ENCODE measurements at regions not wholly inside any gene's neighbourhood (a gene's known extent, or its start where the extent isn't known, plus 50 kb on each side); places are given as distances from the start of the nearest gene placed in this dataset.

DNA sequence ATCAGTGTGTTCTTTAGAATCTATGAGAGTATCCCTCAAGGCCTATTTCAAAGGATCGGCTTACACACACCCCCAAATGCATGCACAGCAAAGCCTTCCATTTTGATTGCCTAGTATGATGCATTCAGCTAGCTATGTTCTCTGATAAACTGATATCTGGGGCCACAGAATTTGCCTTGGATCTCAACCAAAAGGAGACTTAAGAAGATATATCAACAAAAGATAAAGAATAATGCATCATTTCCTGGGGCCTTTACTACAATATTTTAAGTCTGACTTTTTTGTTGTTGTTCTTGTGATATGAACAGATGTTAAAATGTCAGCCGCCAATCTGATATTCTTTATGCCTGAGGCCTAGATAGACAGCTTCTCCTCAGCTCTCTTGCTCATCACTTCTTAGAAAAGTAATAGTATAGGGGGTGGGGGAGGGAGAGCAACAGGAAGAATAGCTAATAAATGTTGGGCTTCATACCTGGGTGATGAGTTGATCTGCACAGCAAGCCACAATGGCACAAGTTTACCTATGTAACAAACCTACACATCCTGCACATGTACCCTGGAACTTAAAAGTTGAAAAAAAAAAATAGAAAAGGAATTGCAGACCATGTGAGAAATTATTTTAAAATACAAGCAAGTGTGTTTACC is 792.9 kb upstream of the GHITM start:
- no peak overlapping the region for H3K4me3 Mint-ChIP-seq (ENCODE audit: unreplicated experiment)
- peaks cover 9% of the 10 kb centered on the region for H3K4me1 Mint-ChIP-seq (ENCODE audit: low read depth)
- no peak for DNase-seq (ENCODE audit: low spot score)
- H3K27ac Mint-ChIP-seq (ENCODE audit: unreplicated experiment) = no peak overlapping the region
- peaks cover 10% of the 10 kb centered on the region for H3K9me3 Mint-ChIP-seq (ENCODE audit: low read depth)
- TF ChIP-seq CTCF (IDR thresholded peaks at IDR 0.05) = no peak
- H3K36me3 Mint-ChIP-seq (ENCODE audit: low read depth) = peaks cover 2% of the 10 kb centered on the region
- H3K27me3 Mint-ChIP-seq (ENCODE audit: low read depth) = no peaks in the 10 kb centered on the region

GRCh38 chr10:83352588-83352987 is 786.7 kb upstream of the GHITM start:
- H3K4me1 Mint-ChIP-seq (ENCODE audit: low read depth) = no peaks in the 10 kb centered on the region
- peaks cover 4% of the 10 kb centered on the region for H3K36me3 Mint-ChIP-seq (ENCODE audit: low read depth)
- DNase-seq (ENCODE audit: low spot score) = no peak
- no peak overlapping the region for H3K27ac Mint-ChIP-seq (ENCODE audit: unreplicated experiment)
- no peaks in the 10 kb centered on the region for H3K27me3 Mint-ChIP-seq (ENCODE audit: low read depth)
- peaks cover 21% of the 10 kb centered on the region for H3K9me3 Mint-ChIP-seq (ENCODE audit: low read depth)
- no peak for TF ChIP-seq CTCF (IDR thresholded peaks at IDR 0.05)
- no peak overlapping the region for H3K4me3 Mint-ChIP-seq (ENCODE audit: unreplicated experiment)

DNA sequence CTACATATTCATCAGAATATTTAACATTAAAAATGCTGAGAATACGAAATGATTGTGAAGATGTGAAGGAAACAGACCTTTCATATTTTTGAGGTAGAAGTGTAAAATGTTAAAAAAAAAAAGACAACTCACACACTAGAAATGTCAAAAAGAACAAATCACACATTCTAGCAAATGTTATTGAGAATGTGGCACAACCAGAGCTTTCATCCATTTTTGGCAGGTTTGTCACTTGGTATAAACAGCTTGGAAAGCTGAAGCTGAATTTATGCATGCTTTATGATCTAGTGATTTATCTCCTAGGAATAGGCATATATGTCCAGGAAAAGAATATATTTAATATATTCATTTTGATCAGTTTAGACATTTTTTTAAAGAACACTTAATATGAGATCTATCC is 784.9 kb upstream of the GHITM start:
- Mint-ChIP-seq H3K4me3 (ENCODE audit: unreplicated experiment) (no peak overlapping the region), H3K36me3 (ENCODE audit: low read depth) (peaks cover 6% of the 10 kb centered on the region), H3K4me1 (ENCODE audit: low read depth) (no peaks in the 10 kb centered on the region)

GRCh38 chr10:83357004-83357403 is 782.3 kb upstream of the GHITM start:
- Mint-ChIP-seq H3K4me1 (ENCODE audit: low read depth) (no peaks in the 10 kb centered on the region), H3K27me3 (ENCODE audit: low read depth) (no peaks in the 10 kb centered on the region), H3K9me3 (ENCODE audit: low read depth) (peaks cover 28% of the 10 kb centered on the region), H3K4me3 (ENCODE audit: unreplicated experiment) (no peak overlapping the region), H3K36me3 (ENCODE audit: low read depth) (peaks cover 6% of the 10 kb centered on the region), H3K27ac (ENCODE audit: unreplicated experiment) (no peak overlapping the region)
- DNase-seq (ENCODE audit: low spot score) = no peak
- TF ChIP-seq CTCF (IDR thresholded peaks at IDR 0.05) = no peak

More for the DNA sequence above, 784.9 kb upstream of the GHITM start:
- H3K9me3 Mint-ChIP-seq (ENCODE audit: low read depth) = peaks cover 25% of the 10 kb centered on the region
- H3K27me3 Mint-ChIP-seq (ENCODE audit: low read depth) = no peaks in the 10 kb centered on the region
- no peak overlapping the region for H3K27ac Mint-ChIP-seq (ENCODE audit: unreplicated experiment)
- no peak for DNase-seq (ENCODE audit: low spot score)
- TF ChIP-seq CTCF (IDR thresholded peaks at IDR 0.05) = no peak

DNA sequence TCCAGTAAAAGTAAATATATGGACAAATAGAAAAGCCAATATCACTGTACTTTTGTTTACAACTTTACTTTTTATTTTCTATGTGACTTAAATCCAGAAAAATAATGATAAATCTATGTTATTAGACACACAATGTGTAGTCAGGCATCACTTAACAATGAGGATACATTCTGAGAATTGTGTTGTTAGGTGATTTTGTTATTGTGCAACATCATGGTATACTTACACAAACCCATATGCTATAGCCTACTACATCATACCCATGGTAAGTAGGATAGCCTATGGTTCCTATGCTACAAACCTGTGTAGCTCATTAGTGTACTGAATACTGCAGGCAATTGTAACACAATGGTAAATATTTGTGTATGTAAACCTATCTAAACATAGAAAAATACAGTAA is 781.7 kb upstream of the GHITM start:
- H3K4me3 Mint-ChIP-seq (ENCODE audit: unreplicated experiment) = no peak overlapping the region
- H3K27me3 Mint-ChIP-seq (ENCODE audit: low read depth) = no peaks in the 10 kb centered on the region
- peaks cover 30% of the 10 kb centered on the region for H3K9me3 Mint-ChIP-seq (ENCODE audit: low read depth)
- no peak overlapping the region for H3K27ac Mint-ChIP-seq (ENCODE audit: unreplicated experiment)
- TF ChIP-seq CTCF (IDR thresholded peaks at IDR 0.05) = no peak
- peaks cover 6% of the 10 kb centered on the region for H3K36me3 Mint-ChIP-seq (ENCODE audit: low read depth)
- DNase-seq (ENCODE audit: low spot score) = no peak
- no peaks in the 10 kb centered on the region for H3K4me1 Mint-ChIP-seq (ENCODE audit: low read depth)
